PFSK-1 (cell line): ENCODE measurements at regions not wholly inside any gene's neighbourhood (a gene's known extent, or its start where the extent isn't known, plus 50 kb on each side); places are given as distances from the start of the nearest gene placed in this dataset.

Experiments used
- POLR2AphosphoS5 ChIP-seq: IDR thresholded peaks from 2 replicates; pipeline ENCODE4 v1.6.1; 2012; ENCODE audit warnings: low read depth, mild to moderate bottlenecking, control low read depth, low read length, moderate library complexity
- REST ChIP-seq, 2 experiments: IDR thresholded peaks; 2 replicates each; pipeline versions ENCODE4 v1.6.1 to v1.8.0; 2011 to 2012; ENCODE audit warnings: low read depth in 2 of 2, low read length in 2 of 2, control low read depth in 1 of 2, inconsistent platforms in 1 of 2, mild to moderate bottlenecking in 1 of 2, moderate library complexity in 1 of 2; ENCODE audit not compliant: insufficient read depth in 1 of 2
- SIN3A ChIP-seq: IDR thresholded peaks from 2 replicates; pipeline ENCODE4 v1.6.1; 2012; ENCODE audit warnings: mild to moderate bottlenecking, low read length, moderate library complexity, borderline replicate concordance; ENCODE audit not compliant: insufficient read depth
- TAF1 ChIP-seq: IDR thresholded peaks from 2 replicates; pipeline ENCODE4 v1.6.1; 2012; ENCODE audit warnings: low read length, control low read depth, borderline replicate concordance; ENCODE audit not compliant: insufficient read depth

DNA sequence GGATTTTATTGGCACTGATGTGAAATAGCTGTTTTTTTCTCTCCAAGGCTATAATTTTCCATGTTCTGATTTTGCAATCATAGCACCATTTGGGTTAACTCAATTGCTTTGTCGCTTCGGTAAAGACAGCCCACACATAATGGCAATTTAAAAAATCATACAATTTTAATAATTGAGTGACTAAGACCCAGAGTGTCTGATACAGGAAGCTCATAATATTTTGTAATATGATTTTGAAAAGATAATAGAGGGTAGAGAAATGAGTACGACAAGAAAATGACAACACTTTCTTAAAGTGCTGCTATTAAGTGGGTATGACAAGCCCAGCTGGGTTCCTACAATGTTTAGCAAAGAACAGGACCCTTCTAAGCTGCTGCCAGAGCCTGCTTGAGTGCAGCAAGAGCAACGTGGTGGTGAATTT, 439.1 kb downstream of the METTL15 start:
- TF ChIP-seq REST (IDR thresholded peaks at IDR 0.05; ENCODE audit: insufficient read depth in 1 of 2, low read depth in 2 of 2, low read length in 2 of 2) (no peak), POLR2AphosphoS5 (no peak), TAF1 (no peak), SIN3A (no peak)
